Calu3 (cell line): ENCODE measurements at regions not wholly inside any gene's neighbourhood (a gene's known extent, or its start where the extent isn't known, plus 50 kb on each side); places are given as distances from the start of the nearest gene placed in this dataset.

ENCODE experiments used
- BruUV-seq: library from RNA; stranded (reverse); fragments of 400-500 nt; replicated peaks from 2 replicates; lab custom pipeline; 2021; lab: Mats Ljungman, UMichigan
- CTCF ChIA-PET: fragments of 300-600 bp; sonication (Branson Sonifier 250); formaldehyde crosslinking; loops from one replicate; lab custom pipeline; 2022; ENCODE audit warnings: antibody characterized with exemption; lab: Charles Lee
- DNase-seq: peaks from one replicate; pipeline ENCODE4 v3.0.0; 2022
- H3K27ac Mint-ChIP-seq: one replicate; pipeline ENCODE4 v1.8.0; 2022; ENCODE audit warnings: mixed read lengths; ENCODE audit not compliant: unreplicated experiment
- H3K27me3 Mint-ChIP-seq: one replicate; pipeline ENCODE4 v1.8.0; 2022; ENCODE audit warnings: mixed read lengths; ENCODE audit not compliant: unreplicated experiment
- H3K36me3 Mint-ChIP-seq: one replicate; pipeline ENCODE4 v1.8.0; 2022; ENCODE audit warnings: mild to moderate bottlenecking, moderate library complexity, mixed read lengths; ENCODE audit not compliant: insufficient read depth, unreplicated experiment
- H3K4me1 Mint-ChIP-seq: one replicate; pipeline ENCODE4 v1.8.0; 2022; ENCODE audit warnings: mild to moderate bottlenecking, low read depth, mixed read lengths; ENCODE audit not compliant: unreplicated experiment
- H3K4me3 Mint-ChIP-seq: one replicate; pipeline ENCODE4 v1.8.0; 2022; ENCODE audit warnings: mild to moderate bottlenecking, low read depth, moderate library complexity, mixed read lengths; ENCODE audit not compliant: unreplicated experiment
- H3K9me3 Mint-ChIP-seq: one replicate; pipeline ENCODE4 v1.8.0; 2022; ENCODE audit warnings: low read depth, mixed read lengths; ENCODE audit not compliant: unreplicated experiment
- CTCF ChIP-seq: fragments of 200-600 bp; IDR thresholded peaks from one replicate; pipeline ENCODE4 v1.8.0; 2022; ENCODE audit warnings: antibody characterized with exemption; ENCODE audit not compliant: unreplicated experiment
- intact Hi-C: fragments of 100-400 bp; cut with micrococcal nuclease; formaldehyde crosslinking; loops from one replicate; pipeline ENCODE4 v1.10.0; 2022; ENCODE audit not compliant: unreplicated experiment

- no peaks in the 10 kb centered on the region for H3K36me3 Mint-ChIP-seq
- H3K9me3 Mint-ChIP-seq: no peaks in the 10 kb centered on the region
- no peak for TF ChIP-seq CTCF
- H3K4me1 Mint-ChIP-seq: peaks cover 12% of the 10 kb centered on the region
- CTCF ChIA-PET: no interaction called here
- no peak for DNase-seq
- no peak overlapping the region for H3K4me3 Mint-ChIP-seq
- no TSS peak for BruUV-seq
- H3K27ac Mint-ChIP-seq: no peak overlapping the region
- intact Hi-C loops: no loop called here
- H3K27me3 Mint-ChIP-seq: no peaks in the 10 kb centered on the region
Measured at GRCh38 chr18:41731884-41732283, 223.2 kb upstream of the PIK3C3 start.

- H3K4me1 Mint-ChIP-seq: no peaks in the 10 kb centered on the region
- DNase-seq: no peak
- no TSS peak for BruUV-seq
- no peaks in the 10 kb centered on the region for H3K27me3 Mint-ChIP-seq
- no peaks in the 10 kb centered on the region for H3K36me3 Mint-ChIP-seq
- intact Hi-C loops: no loop called here
- no peak for TF ChIP-seq CTCF
- peaks cover 3% of the 10 kb centered on the region for H3K9me3 Mint-ChIP-seq
- no peak overlapping the region for H3K27ac Mint-ChIP-seq
- H3K4me3 Mint-ChIP-seq: no peak overlapping the region
- CTCF ChIA-PET: no interaction called here
Measured at GRCh38 chr18:41724195-41724594, 230.8 kb upstream of the PIK3C3 start.

- Mint-ChIP-seq H3K4me1 (no peaks in the 10 kb centered on the region), H3K27me3 (peaks cover under 1% of the 10 kb centered on the region), H3K27ac (no peak overlapping the region), H3K9me3 (peaks cover 3% of the 10 kb centered on the region), H3K36me3 (no peaks in the 10 kb centered on the region), H3K4me3 (no peak overlapping the region)
- no peak for DNase-seq
- TF ChIP-seq CTCF: no peak
- BruUV-seq: no TSS peak
- intact Hi-C loops: no loop called here
- CTCF ChIA-PET: no interaction called here
Measured at GRCh38 chr18:41721103-41721790, 233.8 kb upstream of the PIK3C3 start.

- Mint-ChIP-seq H3K9me3 (peaks cover 3% of the 10 kb centered on the region), H3K4me1 (no peaks in the 10 kb centered on the region), H3K27me3 (peaks cover 11% of the 10 kb centered on the region), H3K4me3 (no peak overlapping the region), H3K27ac (no peak overlapping the region), H3K36me3 (no peaks in the 10 kb centered on the region)
- TF ChIP-seq CTCF: no peak
- intact Hi-C loops: no loop called here
- DNase-seq: no peak
- BruUV-seq: no TSS peak
- CTCF ChIA-PET: no interaction called here
Measured at GRCh38 chr18:41720226-41720625, 234.8 kb upstream of the PIK3C3 start.
